Bronchial epithelial cell (primary cell): ENCODE measurements at regions not wholly inside any gene's neighbourhood (a gene's known extent, or its start where the extent isn't known, plus 50 kb on each side); places are given as distances from the start of the nearest gene placed in this dataset.
A peak's percentile ranks its signal among the peaks of the same experiment; 100 is the strongest.

ENCODE experiments used
- DNase-seq: peaks from one replicate; pipeline ENCODE4 v3.0.0-alpha.2; 2010; ENCODE audit warnings: low read depth
- FAIRE-seq: peaks from 2 replicates; lab custom pipeline; 2011; peaks lifted over from hg19 to GRCh38; lab: Jason Lieb, UNC
- H3K27me3 ChIP-seq: 2 replicates; pipeline ENCODE4 v1.5.1; 2011; ENCODE audit warnings: low read length; ENCODE audit not compliant: control insufficient read depth, insufficient read depth
- H3K36me3 ChIP-seq: 2 replicates; pipeline ENCODE4 v1.5.1; 2011; ENCODE audit warnings: low read length; ENCODE audit not compliant: control insufficient read depth, insufficient read depth
- H3K4me3 ChIP-seq: 2 replicates; pipeline ENCODE4 v1.5.1; 2011; ENCODE audit warnings: mild to moderate bottlenecking, low read depth, low read length, control low read depth
- CTCF ChIP-seq: IDR thresholded peaks from 2 replicates; pipeline ENCODE4 v1.5.1; 2011; ENCODE audit warnings: mild to moderate bottlenecking, moderate library complexity, low read length, control low read depth, inconsistent platforms; ENCODE audit not compliant: insufficient read depth, severe bottlenecking

GRCh38 chr20:53891306-53891894 lies 179.0 kb downstream of the BCAS1 start:
- H3K27me3 ChIP-seq: no peaks in the 10 kb centered on the region
- no peaks in the 10 kb centered on the region for H3K36me3 ChIP-seq
- DNase-seq (peak; percentile 30), FAIRE-seq (no peak)
- no peak for TF ChIP-seq CTCF
- no peak overlapping the region for H3K4me3 ChIP-seq

GRCh38 chr20:53890443-53891305 lies 179.7 kb downstream of the BCAS1 start:
- no peak for FAIRE-seq
- no peaks in the 10 kb centered on the region for H3K27me3 ChIP-seq
- no peak overlapping the region for H3K4me3 ChIP-seq
- DNase-seq: no peak
- no peak for TF ChIP-seq CTCF
- H3K36me3 ChIP-seq: no peaks in the 10 kb centered on the region

GRCh38 chr20:53889411-53890148 lies 180.8 kb downstream of the BCAS1 start:
- no peak for FAIRE-seq
- no peak for TF ChIP-seq CTCF
- DNase-seq: no peak
- H3K27me3 ChIP-seq: no peaks in the 10 kb centered on the region
- no peaks in the 10 kb centered on the region for H3K36me3 ChIP-seq
- H3K4me3 ChIP-seq: no peak overlapping the region

GRCh38 chr20:53888951-53889350 lies 181.4 kb downstream of the BCAS1 start:
- Histone ChIP-seq H3K27me3 (no peaks in the 10 kb centered on the region), H3K36me3 (no peaks in the 10 kb centered on the region), H3K4me3 (no peak overlapping the region)
- TF ChIP-seq CTCF: no peak
- FAIRE-seq: no peak
- no peak for DNase-seq

GRCh38 chr20:53888510-53888909 lies 181.9 kb downstream of the BCAS1 start:
- TF ChIP-seq CTCF: no peak
- no peak overlapping the region for H3K4me3 ChIP-seq
- no peaks in the 10 kb centered on the region for H3K27me3 ChIP-seq
- DNase-seq (no peak), FAIRE-seq (no peak)
- no peaks in the 10 kb centered on the region for H3K36me3 ChIP-seq
